Stimulated activated CD4-positive, alpha-beta T cell treated with anti-CD3 and anti-CD28 coated beads, Interleukin-12 subunit alpha, Interleukin-12 subunit beta, amount 100 ng/mL, for 4 hours (primary cell): ENCODE measurements at regions not wholly inside any gene's neighbourhood (a gene's known extent, or its start where the extent isn't known, plus 50 kb on each side); places are given as distances from the start of the nearest gene placed in this dataset.
"Not testable (repeated sequence)": the region's sequence is repeated elsewhere in the genome, so short reads cannot be mapped to it uniquely, and the experiment has no call there.

Experiments used
- DNase-seq: peaks from one replicate; pipeline ENCODE4 v3.0.0-alpha.2; 2020

DNA sequence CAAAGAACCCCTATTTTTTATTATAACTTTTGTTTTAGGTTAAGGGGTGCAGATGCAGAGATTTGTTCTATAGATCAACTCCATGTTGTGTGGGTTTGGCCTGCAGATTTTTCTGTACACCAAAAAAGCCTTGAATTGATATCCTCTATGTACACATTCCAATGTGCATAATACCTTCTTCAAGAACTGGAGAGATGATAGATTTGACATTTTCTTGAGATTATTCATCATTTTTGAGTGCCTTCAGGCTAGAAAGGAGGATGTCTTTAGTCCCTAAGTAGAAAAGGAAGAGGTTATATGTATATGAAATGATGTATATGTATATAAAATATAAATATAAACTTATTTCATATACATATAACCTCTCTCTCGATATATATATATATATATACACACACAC lies 1190.0 kb upstream of the ALCAM start:
- DNase-seq, result no peak

DNA sequence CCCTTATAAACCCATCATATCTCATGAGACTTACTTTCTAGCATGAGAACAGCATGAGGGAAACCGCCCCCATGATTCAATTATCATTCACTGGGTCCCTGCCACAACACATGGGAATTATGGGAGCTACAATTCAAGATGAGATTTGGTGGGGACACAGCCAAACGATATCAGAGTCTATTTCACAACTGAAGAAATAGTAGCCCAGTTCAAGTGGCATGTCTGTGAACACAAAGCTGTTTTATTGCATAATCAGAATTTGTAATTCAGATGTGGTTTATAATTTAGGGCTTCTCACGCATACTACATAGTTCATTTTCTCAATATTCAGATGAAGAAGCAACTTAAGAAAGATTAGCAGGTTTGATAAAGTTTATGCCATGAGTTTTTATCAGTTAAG lies 1188.0 kb upstream of the ALCAM start:
- DNase-seq, result no peak

DNA sequence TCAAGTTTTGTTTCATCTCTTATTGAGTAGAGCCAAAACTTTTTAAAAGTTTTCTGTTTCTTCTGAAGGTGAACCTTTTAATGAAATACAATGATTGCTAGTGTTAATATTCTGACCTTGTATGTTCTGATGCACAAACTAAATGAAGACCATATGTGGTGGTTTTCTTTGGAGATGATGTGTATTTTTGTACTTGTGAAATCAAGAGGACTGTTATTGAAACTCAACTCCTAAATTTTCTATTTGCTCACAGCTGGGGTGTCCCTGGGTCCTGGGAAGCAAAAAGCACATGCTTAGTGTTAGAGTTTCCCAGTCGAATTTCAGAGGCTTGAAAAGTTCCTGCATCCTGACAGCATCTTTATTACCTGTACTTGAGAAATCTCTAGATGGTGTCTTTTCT lies 1185.8 kb upstream of the ALCAM start:
- no peak for DNase-seq

DNA sequence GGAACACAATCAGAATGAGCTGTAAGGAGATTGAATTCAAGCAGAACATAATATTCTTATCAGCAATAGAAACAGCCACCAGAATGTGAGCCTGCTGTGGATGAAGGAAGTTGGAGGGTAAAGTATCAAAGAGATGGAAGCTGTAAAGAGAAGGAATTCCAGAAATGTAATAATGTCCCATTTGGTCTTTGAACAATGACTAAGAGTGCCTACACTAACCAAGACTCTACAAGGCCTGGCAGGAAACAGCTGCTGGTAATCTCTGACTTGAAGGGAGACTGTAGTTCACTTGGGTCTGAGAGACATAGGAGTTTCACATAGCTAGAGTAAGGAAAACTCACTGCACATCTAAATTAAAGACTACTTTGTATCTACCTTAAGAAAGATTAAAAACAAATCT lies 1176.0 kb upstream of the ALCAM start:
- DNase-seq, result no peak

DNA sequence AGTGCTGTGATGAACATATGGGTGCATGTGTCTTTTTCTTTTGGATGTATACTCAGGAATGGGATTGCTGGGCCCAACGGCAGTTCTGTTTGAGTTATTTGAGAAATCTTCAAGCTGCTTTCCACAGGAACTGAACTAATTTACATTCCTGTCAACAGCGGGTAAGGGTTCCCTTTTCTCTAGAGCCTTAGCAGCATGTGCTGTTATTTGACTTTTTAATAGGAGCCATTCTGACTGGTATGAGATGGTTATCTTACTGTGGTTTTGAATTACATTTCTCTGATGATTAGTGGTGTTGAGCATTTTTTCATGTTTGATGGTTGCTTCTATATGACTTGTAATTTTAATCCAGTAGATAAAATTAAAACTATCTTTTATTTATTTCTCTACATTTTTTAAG lies 1168.6 kb upstream of the ALCAM start:
- no peak for DNase-seq

DNA sequence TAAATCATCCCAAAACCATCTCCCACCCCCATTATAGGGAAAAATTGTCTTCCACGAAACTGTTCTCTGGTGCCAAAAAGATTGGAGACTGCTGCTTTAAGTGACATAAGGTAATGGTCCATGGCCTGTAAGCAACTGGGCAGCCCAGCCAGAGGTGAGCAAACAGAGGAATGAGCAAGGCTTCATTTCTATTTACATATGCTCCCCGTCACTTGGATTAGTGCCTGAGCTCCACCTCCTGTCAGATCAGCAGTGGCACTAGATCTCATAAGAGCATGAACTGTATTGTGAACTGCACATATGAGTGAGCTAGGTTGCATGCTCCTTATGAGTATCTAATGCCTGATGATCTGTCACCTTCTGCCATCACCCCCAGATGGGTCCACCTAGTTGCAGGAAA lies 1159.8 kb upstream of the ALCAM start:
- no peak for DNase-seq

DNA sequence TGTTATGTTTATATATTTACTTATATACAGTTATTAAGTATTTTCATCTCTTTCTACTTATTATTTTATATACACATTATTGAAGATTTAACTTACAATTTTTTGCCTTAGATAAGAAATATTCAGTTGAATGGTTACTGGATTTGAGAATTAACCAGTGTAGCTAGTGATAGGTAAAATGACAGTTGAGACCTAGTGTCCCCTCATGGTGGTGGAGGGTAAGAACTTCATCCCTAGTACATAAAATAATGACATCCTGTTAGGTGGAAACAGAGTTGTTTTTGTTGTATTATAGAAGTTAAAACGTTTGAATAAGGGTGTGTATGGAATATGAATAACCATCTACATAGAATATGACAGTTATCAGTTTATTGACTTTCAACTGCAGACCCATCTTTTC lies 1152.4 kb upstream of the ALCAM start:
- no peak for DNase-seq

DNA sequence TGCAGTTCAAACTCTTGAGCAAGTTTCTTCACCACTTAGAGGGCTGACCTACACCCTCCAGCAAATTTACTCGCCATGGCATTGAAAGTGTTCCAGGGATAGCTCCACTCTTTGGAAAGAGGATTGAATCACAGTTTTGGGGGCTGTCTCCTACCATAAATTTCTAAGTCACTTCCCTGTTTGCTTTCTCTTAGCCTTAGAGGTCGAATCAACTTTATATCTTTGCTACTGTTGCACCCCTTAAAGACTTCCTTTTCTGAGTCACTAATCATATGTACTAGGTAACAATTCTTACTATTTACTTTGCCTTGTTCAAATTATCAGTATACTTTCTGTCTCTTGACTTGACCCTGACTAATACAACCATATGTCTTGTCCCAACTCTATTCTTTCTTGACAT lies 1151.8 kb upstream of the ALCAM start:
- no peak for DNase-seq

GRCh38 chr3:104219046-104219445 lies 1147.7 kb upstream of the ALCAM start:
- not testable (repeated sequence) for DNase-seq

DNA sequence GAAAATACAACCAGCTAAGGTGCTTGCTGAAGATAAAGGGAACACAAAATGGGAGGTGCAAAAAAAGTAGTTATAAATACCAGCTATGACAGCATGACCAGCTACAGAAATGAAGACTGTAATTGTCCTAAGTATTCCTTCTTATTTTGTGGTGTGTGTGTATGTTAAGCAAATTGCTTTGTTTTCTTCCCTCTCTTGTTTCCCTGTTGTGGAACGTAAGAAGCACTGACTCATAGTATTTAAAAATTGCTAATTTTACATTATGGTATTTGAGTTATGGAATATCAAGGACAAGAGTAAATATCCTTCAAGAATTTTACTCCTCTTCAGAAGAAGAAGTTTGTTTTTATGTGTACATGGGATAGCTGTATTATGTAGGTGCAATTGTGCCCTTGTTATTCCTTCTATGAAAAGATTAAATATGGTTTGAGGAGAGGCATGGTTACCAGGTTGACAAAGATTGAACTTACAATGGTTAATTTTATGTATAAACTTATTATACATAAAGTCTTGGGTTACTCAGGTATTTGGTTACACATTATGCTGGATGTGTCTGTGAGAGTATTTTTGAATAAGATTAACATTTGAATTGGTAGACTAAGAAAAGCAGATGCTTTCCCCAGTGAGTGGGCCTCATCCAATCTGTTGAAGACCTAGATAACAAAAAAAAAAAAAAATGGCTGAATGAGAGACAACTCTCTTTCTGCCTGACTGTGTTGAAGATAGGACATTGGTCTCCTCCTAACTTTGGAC lies 1132.1 kb upstream of the ALCAM start:
- DNase-seq, result no peak

DNA sequence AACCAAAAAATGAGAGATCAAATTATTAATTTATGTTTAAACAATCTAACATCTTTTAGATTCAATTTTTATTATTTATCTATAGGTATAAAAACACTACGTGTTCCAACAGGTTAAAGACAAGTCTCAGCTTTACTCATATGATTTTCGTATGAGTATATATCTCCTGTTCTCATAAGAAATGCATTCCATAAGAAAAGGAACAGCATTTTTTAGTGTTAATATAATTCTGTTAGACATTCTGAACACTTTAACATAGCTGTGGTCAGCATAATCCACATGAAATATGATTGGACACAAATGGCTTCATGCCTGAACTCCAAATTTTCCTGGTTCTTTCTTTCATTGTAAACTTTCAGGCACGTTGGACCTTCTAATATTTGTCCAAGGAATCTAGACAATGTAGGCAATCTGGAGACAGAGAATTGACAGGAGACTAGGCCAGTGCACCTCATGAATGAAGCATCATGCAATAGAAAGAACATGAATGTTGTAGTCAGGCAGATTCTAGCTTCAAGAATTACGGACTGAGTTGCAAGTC lies 1122.0 kb upstream of the ALCAM start:
- no peak for DNase-seq

GRCh38 chr3:104245261-104245660 lies 1121.4 kb upstream of the ALCAM start:
- no peak for DNase-seq

GRCh38 chr3:104245981-104246380 lies 1120.7 kb upstream of the ALCAM start:
- no peak for DNase-seq

- no peak for DNase-seq
These were observed 1109.2 kb upstream of the ALCAM start for GRCh38 chr3:104257486-104257885.

- no peak for DNase-seq
These were observed 1103.2 kb upstream of the ALCAM start for GRCh38 chr3:104263477-104263876.

GRCh38 chr3:104266219-104266618 lies 1100.5 kb upstream of the ALCAM start:
- not testable (repeated sequence) for DNase-seq

DNA sequence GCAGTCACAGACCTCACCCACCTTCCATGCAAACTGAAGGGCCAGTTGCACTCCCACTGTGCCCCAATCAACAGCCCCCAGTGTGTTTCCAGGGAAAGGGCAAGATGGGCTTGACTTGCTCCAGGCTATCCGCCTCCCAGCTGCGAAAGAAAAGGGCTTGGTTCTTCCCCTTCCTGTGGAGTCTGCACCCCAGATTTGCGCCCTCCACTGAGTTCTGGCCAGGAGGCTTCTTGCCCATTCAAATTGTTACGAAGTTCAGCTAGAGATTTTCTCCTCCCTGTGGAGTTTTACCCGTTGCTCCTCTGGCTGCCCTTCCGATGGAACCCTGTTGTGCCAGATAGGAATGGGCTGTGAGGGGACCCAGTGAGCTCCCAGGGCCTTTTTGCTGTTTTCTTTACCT lies 1096.9 kb upstream of the ALCAM start:
- no peak for DNase-seq

DNA sequence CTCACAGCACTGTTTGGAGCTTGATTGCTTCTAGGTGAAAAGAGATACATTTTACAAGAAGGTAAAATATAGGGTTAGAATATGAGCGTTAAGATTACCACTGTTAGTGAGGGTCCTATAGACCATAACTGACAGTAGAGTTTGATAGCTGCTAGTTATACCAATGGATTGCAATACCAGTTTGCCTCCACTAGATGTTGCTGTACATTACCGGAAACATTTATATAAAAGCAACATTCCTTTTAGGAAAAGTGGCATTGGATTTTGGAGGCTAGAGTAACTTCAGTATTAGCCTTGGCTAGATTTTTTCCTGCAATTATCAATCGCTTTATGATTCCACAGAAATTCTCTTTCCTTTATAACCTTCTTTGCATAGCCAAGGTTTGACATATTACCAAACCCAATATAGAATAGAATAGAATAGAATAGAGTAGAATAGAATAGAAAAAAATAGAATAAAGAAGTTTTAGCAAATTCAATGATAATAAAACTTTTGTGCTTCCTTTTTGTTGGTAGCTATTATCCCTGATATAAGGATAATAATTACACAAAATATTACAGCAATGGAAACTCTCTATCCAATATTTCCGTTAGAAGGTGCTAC lies 1093.6 kb upstream of the ALCAM start:
- DNase-seq, result no peak

GRCh38 chr3:104275199-104275598 lies 1091.5 kb upstream of the ALCAM start:
- DNase-seq, result no peak

GRCh38 chr3:104279617-104280016 lies 1087.1 kb upstream of the ALCAM start:
- no peak for DNase-seq

GRCh38 chr3:104281713-104282112 lies 1085.0 kb upstream of the ALCAM start:
- no peak for DNase-seq

DNA sequence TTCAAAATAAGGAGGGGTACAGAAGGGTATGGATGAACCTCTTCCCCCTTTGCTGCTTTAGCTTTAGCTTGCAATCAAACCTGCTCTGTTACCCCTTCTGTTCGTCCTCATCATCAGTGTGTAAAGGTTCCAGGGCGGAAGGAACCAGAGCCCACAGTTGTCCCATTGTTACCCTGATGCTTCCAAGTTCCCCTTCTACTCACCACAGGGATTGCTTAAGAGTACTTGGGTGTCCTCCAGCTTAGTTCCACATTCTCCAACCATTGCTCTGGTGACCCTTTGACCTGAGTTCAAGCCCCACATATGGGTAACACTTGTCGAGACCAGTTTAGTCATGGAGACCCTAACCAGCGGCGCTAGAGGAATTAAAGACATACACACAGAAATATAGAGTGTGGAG lies 1080.1 kb upstream of the ALCAM start:
- DNase-seq, result no peak

GRCh38 chr3:104291437-104291851 lies 1075.3 kb upstream of the ALCAM start:
- no peak for DNase-seq

DNA sequence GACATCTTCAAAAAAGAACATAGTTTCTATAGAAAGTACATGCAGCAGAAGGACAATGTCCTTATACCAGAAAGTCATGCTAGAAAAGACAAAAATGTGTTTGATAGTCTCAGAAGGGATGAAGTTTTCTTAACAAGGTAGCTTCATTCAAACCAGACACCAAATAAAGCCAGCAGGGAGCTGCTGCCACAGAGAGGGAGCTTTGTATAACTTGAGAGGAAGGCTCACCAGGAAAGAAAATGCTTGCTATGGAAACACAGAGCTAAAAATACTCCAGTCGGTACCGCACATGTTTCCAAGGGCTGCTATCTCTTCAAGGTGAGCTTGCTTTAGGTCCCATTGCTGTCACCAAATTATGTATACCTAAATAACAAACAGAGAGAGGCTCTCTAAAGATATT lies 1074.8 kb upstream of the ALCAM start:
- DNase-seq, result no peak

DNA sequence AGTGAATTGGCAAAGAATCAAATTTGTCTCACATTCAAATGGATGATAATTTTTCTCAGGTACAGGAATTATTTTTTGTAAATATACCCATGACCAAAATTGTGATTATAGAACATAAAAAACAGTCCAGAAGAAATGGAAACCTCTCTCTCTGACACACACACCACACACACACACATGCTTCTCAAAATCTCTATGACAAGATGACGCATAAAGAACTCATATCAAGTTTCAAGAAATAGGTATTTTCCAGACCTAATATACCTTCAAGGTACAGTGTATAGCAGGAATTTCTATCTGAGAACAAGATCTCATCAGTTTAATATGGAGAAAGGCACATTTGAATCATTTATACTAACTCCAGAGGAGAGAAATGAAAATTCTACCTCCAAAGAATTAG lies 1069.1 kb upstream of the ALCAM start:
- no peak for DNase-seq
